ENCODE measurements at regions not wholly inside any gene's neighbourhood (a gene's known extent, or its start where the extent isn't known, plus 50 kb on each side); places are given as distances from the start of the nearest gene placed in this dataset.

DNA sequence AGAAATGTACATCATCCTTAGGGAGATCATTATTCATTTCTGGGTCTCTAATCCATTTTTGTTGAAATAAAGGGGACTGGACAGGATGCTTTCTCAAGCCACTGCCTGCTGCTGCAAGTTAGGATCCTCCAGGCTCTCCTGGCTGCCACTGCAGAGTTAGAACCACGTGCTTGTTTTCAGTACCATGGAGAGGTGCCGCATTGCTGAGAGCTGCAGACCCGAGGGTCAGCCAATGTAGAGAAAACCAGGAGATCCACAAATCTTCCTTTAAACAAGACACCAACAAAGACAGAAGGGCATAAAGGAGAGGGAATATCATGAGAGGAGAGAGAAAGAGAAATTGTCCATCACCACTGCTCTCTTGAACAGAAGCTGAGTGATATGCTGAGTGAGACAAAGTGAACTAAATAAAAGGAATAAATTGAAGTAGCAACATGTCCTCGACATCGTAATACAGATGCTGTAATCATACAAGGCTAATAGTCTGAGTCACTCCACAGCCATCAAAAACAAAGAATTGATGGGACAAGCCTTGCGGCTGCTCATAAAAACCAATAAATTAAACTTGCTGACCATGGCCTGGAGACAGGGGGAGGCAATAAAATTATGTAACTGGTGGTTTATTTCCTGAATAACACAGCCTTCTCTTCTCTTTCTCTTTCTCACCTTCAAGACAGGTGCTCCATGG is 255.7 kb downstream of the OMA1 start:
- no peak for TF ChIP-seq POLR2A (IDR thresholded peaks at IDR 0.05)
- TF ChIP-seq, protein P1, sequence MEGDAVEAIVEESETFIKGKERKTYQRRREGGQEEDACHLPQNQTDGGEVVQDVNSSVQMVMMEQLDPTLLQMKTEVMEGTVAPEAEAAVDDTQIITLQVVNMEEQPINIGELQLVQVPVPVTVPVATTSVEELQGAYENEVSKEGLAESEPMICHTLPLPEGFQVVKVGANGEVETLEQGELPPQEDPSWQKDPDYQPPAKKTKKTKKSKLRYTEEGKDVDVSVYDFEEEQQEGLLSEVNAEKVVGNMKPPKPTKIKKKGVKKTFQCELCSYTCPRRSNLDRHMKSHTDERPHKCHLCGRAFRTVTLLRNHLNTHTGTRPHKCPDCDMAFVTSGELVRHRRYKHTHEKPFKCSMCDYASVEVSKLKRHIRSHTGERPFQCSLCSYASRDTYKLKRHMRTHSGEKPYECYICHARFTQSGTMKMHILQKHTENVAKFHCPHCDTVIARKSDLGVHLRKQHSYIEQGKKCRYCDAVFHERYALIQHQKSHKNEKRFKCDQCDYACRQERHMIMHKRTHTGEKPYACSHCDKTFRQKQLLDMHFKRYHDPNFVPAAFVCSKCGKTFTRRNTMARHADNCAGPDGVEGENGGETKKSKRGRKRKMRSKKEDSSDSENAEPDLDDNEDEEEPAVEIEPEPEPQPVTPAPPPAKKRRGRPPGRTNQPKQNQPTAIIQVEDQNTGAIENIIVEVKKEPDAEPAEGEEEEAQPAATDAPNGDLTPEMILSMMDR (IDR thresholded peaks at IDR 0.05), result no peak
